Panc1 (cell line): ENCODE measurements at regions not wholly inside any gene's neighbourhood (a gene's known extent, or its start where the extent isn't known, plus 50 kb on each side); places are given as distances from the start of the nearest gene placed in this dataset.

ENCODE experiments used
- ATAC-seq: fragments of 200-7000 bp; cut with Tn5 transposase; 2 replicates; pipeline ENCODE4 v1.9.1; 2020; ENCODE audit warnings: mild to moderate bottlenecking, moderate library complexity
- BruUV-seq: library from RNA; stranded (reverse); fragments of 400-500 nt; replicated peaks from 2 replicates; lab custom pipeline; 2021; lab: Mats Ljungman, UMichigan
- CTCF ChIA-PET: fragments of 300-600 bp; sonication (Branson Sonifier 250); formaldehyde crosslinking; loops from one replicate; lab custom pipeline; 2022; ENCODE audit warnings: antibody characterized with exemption; lab: Charles Lee
- POLR2A ChIA-PET: fragments of 300-600 bp; sonication (Branson Sonifier 250); formaldehyde crosslinking; loops from one replicate; lab custom pipeline; 2022; ENCODE audit warnings: antibody characterized with exemption; lab: Charles Lee
- DNase-seq: peaks from one replicate; pipeline ENCODE4 v3.0.0-alpha.2; 2010; ENCODE audit warnings: low read depth, low spot score
- H3K27ac ChIP-seq: 2 replicates; pipeline ENCODE4 v1.5.1; 2011; ENCODE audit warnings: mild to moderate bottlenecking, low read length, inconsistent platforms
- H3K27me3 ChIP-seq: fragments of 200-500 bp; sonication (Bioruptor generic); 2 replicates; pipeline ENCODE4 v1.6.0; 2014; ENCODE audit warnings: low read length, inconsistent platforms; ENCODE audit not compliant: control insufficient read depth, insufficient read depth
- H3K36me3 ChIP-seq: fragments of 200-500 bp; sonication (Bioruptor generic); 2 replicates; pipeline ENCODE4 v1.5.1; 2014; ENCODE audit warnings: inconsistent platforms, mild to moderate bottlenecking, low read length, moderate library complexity; ENCODE audit not compliant: control insufficient read depth, insufficient read depth
- H3K4me1 ChIP-seq: 2 replicates; pipeline ENCODE4 v1.5.1; 2011; ENCODE audit warnings: inconsistent platforms, mild to moderate bottlenecking, low read length, moderate library complexity; ENCODE audit not compliant: control insufficient read depth, insufficient read depth
- H3K4me3 ChIP-seq, 2 experiments: 2 replicates each; pipeline ENCODE4 v1.5.1; 2011 to 2012; ENCODE audit warnings: low read depth in 2 of 2, low read length in 2 of 2, mild to moderate bottlenecking in 2 of 2, inconsistent platforms in 1 of 2, moderate library complexity in 1 of 2
- H3K9me3 ChIP-seq: fragments of 200-500 bp; sonication (Bioruptor generic); 2 replicates; pipeline ENCODE4 v1.5.1; 2014; ENCODE audit warnings: low read depth, mild to moderate bottlenecking, inconsistent platforms, low read length, moderate library complexity; ENCODE audit not compliant: control insufficient read depth, insufficient read depth
- POLR2AphosphoS5 ChIP-seq: IDR thresholded peaks from 2 replicates; pipeline ENCODE4 v1.6.1; 2012; ENCODE audit warnings: mild to moderate bottlenecking, low read depth, low read length, moderate library complexity
- SIN3A ChIP-seq: IDR thresholded peaks from 2 replicates; pipeline ENCODE4 v1.6.1; 2012; ENCODE audit warnings: low read depth, mild to moderate bottlenecking, low read length, moderate library complexity, borderline replicate concordance; ENCODE audit not compliant: insufficient read depth
- TCF7L2 ChIP-seq: IDR thresholded peaks from 2 replicates; pipeline ENCODE4 v1.6.1; 2011; ENCODE audit warnings: mild to moderate bottlenecking, low read depth, low read length, inconsistent platforms
- in situ Hi-C: cut with HindIII; loops from 2 replicates; pipeline ENCODE4 v1.10.0; 2016; ENCODE audit warnings: low sequenced_read_pairs, low pct_unique_long_range_greater_than_20kb
- intact Hi-C: fragments of 100-400 bp; cut with micrococcal nuclease; formaldehyde crosslinking; loops from one replicate; pipeline ENCODE4 v1.10.0; 2022; ENCODE audit not compliant: unreplicated experiment
- TF ChIP-seq, protein P1 (sequence below): fragments of 450-650 bp; IDR thresholded peaks from 2 replicates; pipeline ENCODE4 v1.5.1; 2017; ENCODE audit warnings: mild to moderate bottlenecking
- TF ChIP-seq, protein P2 (sequence below), 2 experiments: IDR thresholded peaks; 2 replicates each; pipeline ENCODE4 v1.6.1; 2011 to 2012; ENCODE audit warnings: low read depth in 2 of 2, control low read depth in 1 of 2, low read length in 1 of 2, mild to moderate bottlenecking in 1 of 2, moderate library complexity in 1 of 2; ENCODE audit not compliant: insufficient read depth in 1 of 2

DNA sequence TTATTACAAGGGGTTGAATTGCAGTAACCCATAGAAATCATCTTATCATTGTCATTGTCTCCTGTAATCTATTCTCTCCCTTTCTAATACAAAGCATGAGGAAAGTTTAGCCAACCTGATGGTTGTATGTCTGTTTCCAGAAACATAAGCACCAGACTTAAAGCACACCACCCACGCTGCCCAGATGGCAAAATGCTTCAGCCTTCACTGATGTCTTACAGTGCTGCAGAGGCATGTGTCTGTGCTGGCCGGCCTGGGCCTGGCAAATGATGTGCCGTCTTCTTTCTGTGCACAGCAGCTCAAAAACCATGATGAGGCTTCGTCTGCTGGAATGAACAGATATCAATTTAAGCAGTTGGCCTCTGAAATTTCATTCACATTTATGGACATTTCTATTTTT, 443.0 kb upstream of the RGPD4 start:
- BruUV-seq: no TSS peak
- Histone ChIP-seq H3K4me3 (no peak overlapping the region), H3K9me3 (no peaks in the 10 kb centered on the region), H3K27ac (no peak overlapping the region), H3K36me3 (no peaks in the 10 kb centered on the region; the same call in 1 of the 2 replicates), H3K4me1 (no peaks in the 10 kb centered on the region), H3K27me3 (no peaks in the 10 kb centered on the region)
- ChIA-PET CTCF (no interaction called here), POLR2A (no interaction called here)
- intact Hi-C loops: no loop called here
- ATAC-seq (no peak), DNase-seq (no peak)
- TF ChIP-seq, protein P1, sequence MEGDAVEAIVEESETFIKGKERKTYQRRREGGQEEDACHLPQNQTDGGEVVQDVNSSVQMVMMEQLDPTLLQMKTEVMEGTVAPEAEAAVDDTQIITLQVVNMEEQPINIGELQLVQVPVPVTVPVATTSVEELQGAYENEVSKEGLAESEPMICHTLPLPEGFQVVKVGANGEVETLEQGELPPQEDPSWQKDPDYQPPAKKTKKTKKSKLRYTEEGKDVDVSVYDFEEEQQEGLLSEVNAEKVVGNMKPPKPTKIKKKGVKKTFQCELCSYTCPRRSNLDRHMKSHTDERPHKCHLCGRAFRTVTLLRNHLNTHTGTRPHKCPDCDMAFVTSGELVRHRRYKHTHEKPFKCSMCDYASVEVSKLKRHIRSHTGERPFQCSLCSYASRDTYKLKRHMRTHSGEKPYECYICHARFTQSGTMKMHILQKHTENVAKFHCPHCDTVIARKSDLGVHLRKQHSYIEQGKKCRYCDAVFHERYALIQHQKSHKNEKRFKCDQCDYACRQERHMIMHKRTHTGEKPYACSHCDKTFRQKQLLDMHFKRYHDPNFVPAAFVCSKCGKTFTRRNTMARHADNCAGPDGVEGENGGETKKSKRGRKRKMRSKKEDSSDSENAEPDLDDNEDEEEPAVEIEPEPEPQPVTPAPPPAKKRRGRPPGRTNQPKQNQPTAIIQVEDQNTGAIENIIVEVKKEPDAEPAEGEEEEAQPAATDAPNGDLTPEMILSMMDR: no peak
- TF ChIP-seq TCF7L2 (no peak), SIN3A (no peak), POLR2AphosphoS5 (no peak)
- TF ChIP-seq, protein P2, sequence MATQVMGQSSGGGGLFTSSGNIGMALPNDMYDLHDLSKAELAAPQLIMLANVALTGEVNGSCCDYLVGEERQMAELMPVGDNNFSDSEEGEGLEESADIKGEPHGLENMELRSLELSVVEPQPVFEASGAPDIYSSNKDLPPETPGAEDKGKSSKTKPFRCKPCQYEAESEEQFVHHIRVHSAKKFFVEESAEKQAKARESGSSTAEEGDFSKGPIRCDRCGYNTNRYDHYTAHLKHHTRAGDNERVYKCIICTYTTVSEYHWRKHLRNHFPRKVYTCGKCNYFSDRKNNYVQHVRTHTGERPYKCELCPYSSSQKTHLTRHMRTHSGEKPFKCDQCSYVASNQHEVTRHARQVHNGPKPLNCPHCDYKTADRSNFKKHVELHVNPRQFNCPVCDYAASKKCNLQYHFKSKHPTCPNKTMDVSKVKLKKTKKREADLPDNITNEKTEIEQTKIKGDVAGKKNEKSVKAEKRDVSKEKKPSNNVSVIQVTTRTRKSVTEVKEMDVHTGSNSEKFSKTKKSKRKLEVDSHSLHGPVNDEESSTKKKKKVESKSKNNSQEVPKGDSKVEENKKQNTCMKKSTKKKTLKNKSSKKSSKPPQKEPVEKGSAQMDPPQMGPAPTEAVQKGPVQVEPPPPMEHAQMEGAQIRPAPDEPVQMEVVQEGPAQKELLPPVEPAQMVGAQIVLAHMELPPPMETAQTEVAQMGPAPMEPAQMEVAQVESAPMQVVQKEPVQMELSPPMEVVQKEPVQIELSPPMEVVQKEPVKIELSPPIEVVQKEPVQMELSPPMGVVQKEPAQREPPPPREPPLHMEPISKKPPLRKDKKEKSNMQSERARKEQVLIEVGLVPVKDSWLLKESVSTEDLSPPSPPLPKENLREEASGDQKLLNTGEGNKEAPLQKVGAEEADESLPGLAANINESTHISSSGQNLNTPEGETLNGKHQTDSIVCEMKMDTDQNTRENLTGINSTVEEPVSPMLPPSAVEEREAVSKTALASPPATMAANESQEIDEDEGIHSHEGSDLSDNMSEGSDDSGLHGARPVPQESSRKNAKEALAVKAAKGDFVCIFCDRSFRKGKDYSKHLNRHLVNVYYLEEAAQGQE (IDR thresholded peaks at IDR 0.05; ENCODE audit: insufficient read depth in 1 of 2, low read depth in 2 of 2, low read length in 1 of 2): no peak
- in situ Hi-C loops: no loop called here

DNA sequence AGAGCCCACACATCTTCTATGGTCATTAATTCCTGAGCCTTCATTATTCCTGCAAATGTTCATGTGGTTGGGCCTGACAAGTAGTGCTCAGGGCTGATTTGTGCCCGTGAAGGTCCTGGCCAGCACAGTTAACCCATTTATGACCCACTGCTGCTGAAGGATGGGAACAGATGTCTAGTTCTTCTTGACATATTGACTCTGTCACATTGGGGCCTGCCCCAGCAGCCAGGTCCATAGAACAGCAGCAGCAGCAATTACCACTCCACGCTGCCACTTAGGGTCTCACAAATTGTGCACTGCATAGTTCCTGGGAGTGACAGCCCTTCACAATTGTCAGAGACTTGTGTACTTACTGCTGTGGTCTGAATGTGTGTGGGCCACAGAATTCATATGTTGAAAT, 442.3 kb upstream of the RGPD4 start:
- BruUV-seq: no TSS peak
- intact Hi-C loops: no loop called here
- no peaks in the 10 kb centered on the region; the same call in 1 of the 2 replicates for H3K36me3 ChIP-seq
- H3K4me3 ChIP-seq: no peak overlapping the region
- in situ Hi-C loops: no loop called here
- no peaks in the 10 kb centered on the region for H3K4me1 ChIP-seq
- no peak overlapping the region for H3K27ac ChIP-seq
- CTCF ChIA-PET: no interaction called here
- no peak for ATAC-seq
- no peaks in the 10 kb centered on the region for H3K27me3 ChIP-seq
- no peak for DNase-seq
- no peak for TF ChIP-seq TCF7L2
- TF ChIP-seq, protein P1: no peak
- TF ChIP-seq POLR2AphosphoS5: no peak
- TF ChIP-seq SIN3A: no peak
- TF ChIP-seq, protein P2 (IDR thresholded peaks at IDR 0.05; ENCODE audit: insufficient read depth in 1 of 2, low read depth in 2 of 2, low read length in 1 of 2): no peak
- no peaks in the 10 kb centered on the region for H3K9me3 ChIP-seq
- POLR2A ChIA-PET: no interaction called here
